Adipocyte (in vitro differentiated cells): ENCODE measurements at regions not wholly inside any gene's neighbourhood (a gene's known extent, or its start where the extent isn't known, plus 50 kb on each side); places are given as distances from the start of the nearest gene placed in this dataset.

Source experiments
- DNase-seq: peaks from one replicate; pipeline ENCODE4 v3.0.0-alpha.2; 2015; ENCODE audit warnings: low read depth
- H3K27me3 ChIP-seq: replicated peaks from 2 replicates; pipeline ENCODE4 v1.7.0; 2013; ENCODE audit warnings: mild to moderate bottlenecking, low read length, moderate library complexity; ENCODE audit not compliant: control insufficient read depth, insufficient read depth
- H3K36me3 ChIP-seq: 2 replicates; pipeline ENCODE4 v1.7.0; 2013; ENCODE audit warnings: low read length, mild to moderate bottlenecking, moderate library complexity; ENCODE audit not compliant: control insufficient read depth, insufficient read depth, severe bottlenecking
- H3K4me1 ChIP-seq: 2 replicates; pipeline ENCODE4 v1.7.0; 2013; ENCODE audit warnings: mild to moderate bottlenecking, low read length, moderate library complexity; ENCODE audit not compliant: control insufficient read depth, insufficient read depth
- H3K4me3 ChIP-seq: 2 replicates; pipeline ENCODE4 v1.7.0; 2013; ENCODE audit warnings: mild to moderate bottlenecking, low read length, moderate library complexity
- H3K9ac ChIP-seq: 2 replicates; pipeline ENCODE4 v1.7.0; 2013; ENCODE audit warnings: mild to moderate bottlenecking, low read length, moderate library complexity
- H3K9me3 ChIP-seq: 2 replicates; pipeline ENCODE4 v1.7.0; 2013; ENCODE audit warnings: mild to moderate bottlenecking, low read length, moderate library complexity; ENCODE audit not compliant: control insufficient read depth

DNA sequence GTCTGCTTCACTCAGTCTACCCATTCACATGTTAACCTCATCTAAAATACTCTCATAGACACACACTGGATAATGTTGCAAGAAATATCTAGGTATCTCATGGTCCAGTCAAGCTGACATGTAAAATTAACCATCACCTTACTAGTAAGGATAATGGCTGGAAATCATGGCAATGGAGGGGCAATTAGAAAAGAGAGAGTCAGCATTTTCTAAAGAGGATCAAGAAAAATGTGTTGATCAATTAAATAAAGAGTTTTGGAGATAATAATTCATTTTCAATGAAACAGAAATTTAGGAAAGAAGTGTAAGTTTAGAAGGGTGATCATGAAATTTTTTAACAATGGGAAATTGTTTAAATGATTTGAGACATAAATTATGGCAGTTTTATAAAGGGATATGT lies 1914.1 kb upstream of the IGFBP7 start:
- Histone ChIP-seq H3K36me3 (no peaks in the 10 kb centered on the region), H3K4me3 (no peak overlapping the region), H3K9ac (no peak overlapping the region), H3K9me3 (no peaks in the 10 kb centered on the region), H3K4me1 (no peaks in the 10 kb centered on the region), H3K27me3 (no peaks in the 10 kb centered on the region)
- no peak for DNase-seq

DNA sequence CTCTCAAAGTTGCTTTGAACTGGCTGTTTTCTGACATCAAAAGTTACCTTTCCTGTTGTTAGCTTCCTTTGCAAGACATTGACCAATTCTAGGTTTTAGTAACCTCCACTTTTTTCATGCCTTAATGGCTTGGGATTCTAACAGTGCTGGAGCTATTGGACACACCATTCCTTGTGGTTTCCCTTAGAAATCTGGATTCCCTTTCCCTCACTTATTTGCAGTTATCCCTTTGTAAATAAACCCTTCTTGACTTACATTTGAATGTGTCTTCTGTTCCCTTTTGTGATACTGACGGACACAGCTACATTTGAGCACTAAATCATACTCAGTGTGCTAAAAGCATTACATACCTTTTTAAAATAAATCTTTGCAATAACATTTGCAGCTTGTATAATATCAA lies 1927.6 kb upstream of the IGFBP7 start:
- H3K4me1 ChIP-seq, result no peaks in the 10 kb centered on the region
- no peak overlapping the region for H3K4me3 ChIP-seq
- H3K27me3 ChIP-seq, result no peaks in the 10 kb centered on the region
- DNase-seq, result no peak
- no peaks in the 10 kb centered on the region for H3K36me3 ChIP-seq
- no peaks in the 10 kb centered on the region for H3K9me3 ChIP-seq
- H3K9ac ChIP-seq, result no peak overlapping the region

- no peaks in the 10 kb centered on the region for H3K9me3 ChIP-seq
- H3K4me1 ChIP-seq, result no peaks in the 10 kb centered on the region
- no peak overlapping the region for H3K9ac ChIP-seq
- no peak for DNase-seq
- no peaks in the 10 kb centered on the region for H3K36me3 ChIP-seq
- no peaks in the 10 kb centered on the region for H3K27me3 ChIP-seq
- no peak overlapping the region for H3K4me3 ChIP-seq
These were observed 1928.9 kb upstream of the IGFBP7 start for GRCh38 chr4:59039046-59039445.

DNA sequence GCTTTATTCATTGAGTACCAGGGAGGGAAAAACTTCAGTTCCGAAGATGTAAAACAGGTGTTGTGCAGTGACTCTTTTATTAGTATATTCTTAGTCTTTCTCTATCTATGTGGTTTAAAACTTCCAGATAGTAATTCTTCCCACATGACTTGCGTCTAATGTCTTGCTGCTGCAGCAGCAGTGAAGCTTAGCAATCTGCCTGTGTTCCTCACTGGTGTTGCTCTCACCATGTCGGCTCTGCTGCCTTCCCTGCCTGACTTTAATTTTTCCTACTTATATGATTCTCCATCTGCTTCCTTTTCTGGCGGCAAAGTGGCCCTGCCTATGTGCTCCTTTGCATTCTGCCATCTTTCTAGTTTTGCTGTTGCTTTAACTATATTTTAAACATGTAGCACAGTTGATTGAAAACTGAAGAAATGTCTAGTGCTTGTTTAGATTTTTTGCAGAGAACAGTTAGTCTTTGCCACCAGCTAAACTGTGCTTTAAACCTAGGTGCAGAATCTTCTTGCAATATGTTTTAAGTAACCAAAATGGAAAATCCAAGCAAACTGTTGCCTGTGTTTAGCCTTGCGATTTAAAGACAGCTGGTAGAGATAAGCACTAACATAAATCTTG lies 1934.2 kb upstream of the IGFBP7 start:
- Histone ChIP-seq H3K4me1 (no peaks in the 10 kb centered on the region), H3K9me3 (no peaks in the 10 kb centered on the region), H3K27me3 (no peaks in the 10 kb centered on the region), H3K9ac (no peak overlapping the region), H3K4me3 (no peak overlapping the region), H3K36me3 (no peaks in the 10 kb centered on the region)
- DNase-seq, result no peak

- H3K27me3 ChIP-seq, result no peaks in the 10 kb centered on the region
- H3K4me1 ChIP-seq, result no peaks in the 10 kb centered on the region
- H3K4me3 ChIP-seq, result no peak overlapping the region
- no peaks in the 10 kb centered on the region for H3K36me3 ChIP-seq
- peaks cover 3% of the 10 kb centered on the region for H3K9me3 ChIP-seq
- no peak overlapping the region for H3K9ac ChIP-seq
- no peak for DNase-seq
These were observed 1943.9 kb upstream of the IGFBP7 start for GRCh38 chr4:59054086-59054485.

GRCh38 chr4:59057804-59058203 lies 1947.6 kb upstream of the IGFBP7 start:
- Histone ChIP-seq H3K36me3 (no peaks in the 10 kb centered on the region), H3K4me3 (no peak overlapping the region), H3K9ac (no peak overlapping the region), H3K9me3 (no peaks in the 10 kb centered on the region), H3K4me1 (no peaks in the 10 kb centered on the region), H3K27me3 (no peaks in the 10 kb centered on the region)
- DNase-seq, result no peak

DNA sequence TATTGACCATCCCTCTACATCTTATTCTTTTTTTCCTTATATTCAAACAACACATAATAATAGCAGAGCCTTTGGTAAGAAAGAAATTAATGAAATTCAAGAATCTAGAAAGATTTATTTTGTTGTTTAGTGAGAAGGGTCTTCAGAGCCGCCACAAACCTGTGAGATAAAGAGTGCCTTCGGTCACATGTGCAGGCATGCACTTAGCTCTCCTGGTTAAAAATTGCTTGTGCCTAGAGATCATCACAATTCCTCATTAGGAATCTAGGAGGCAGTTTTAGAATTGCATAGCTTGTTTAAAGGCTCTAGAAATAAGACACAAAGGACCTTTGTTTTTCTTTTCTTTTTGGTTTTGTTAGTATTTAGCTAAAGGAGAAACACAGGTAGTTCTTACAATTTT lies 1948.4 kb upstream of the IGFBP7 start:
- no peaks in the 10 kb centered on the region for H3K4me1 ChIP-seq
- no peak overlapping the region for H3K4me3 ChIP-seq
- H3K9me3 ChIP-seq, result no peaks in the 10 kb centered on the region
- H3K36me3 ChIP-seq, result no peaks in the 10 kb centered on the region
- DNase-seq, result no peak
- H3K27me3 ChIP-seq, result no peaks in the 10 kb centered on the region
- no peak overlapping the region for H3K9ac ChIP-seq

GRCh38 chr4:59060002-59060846 lies 1950.0 kb upstream of the IGFBP7 start:
- no peak for DNase-seq
- Histone ChIP-seq H3K36me3 (no peaks in the 10 kb centered on the region), H3K9ac (no peak overlapping the region), H3K9me3 (no peaks in the 10 kb centered on the region), H3K4me3 (no peak overlapping the region), H3K4me1 (no peaks in the 10 kb centered on the region), H3K27me3 (no peaks in the 10 kb centered on the region)

- Histone ChIP-seq H3K4me3 (no peak overlapping the region), H3K4me1 (no peaks in the 10 kb centered on the region), H3K9ac (no peak overlapping the region), H3K27me3 (no peaks in the 10 kb centered on the region), H3K36me3 (no peaks in the 10 kb centered on the region), H3K9me3 (no peaks in the 10 kb centered on the region)
- no peak for DNase-seq
These were observed 1950.7 kb upstream of the IGFBP7 start for GRCh38 chr4:59060895-59061294.

- no peak overlapping the region for H3K4me3 ChIP-seq
- no peak for DNase-seq
- H3K9me3 ChIP-seq, result no peaks in the 10 kb centered on the region
- no peaks in the 10 kb centered on the region for H3K36me3 ChIP-seq
- no peaks in the 10 kb centered on the region for H3K27me3 ChIP-seq
- no peaks in the 10 kb centered on the region for H3K4me1 ChIP-seq
- no peak overlapping the region for H3K9ac ChIP-seq
These were observed 1953.0 kb upstream of the IGFBP7 start for GRCh38 chr4:59063015-59063720.

DNA sequence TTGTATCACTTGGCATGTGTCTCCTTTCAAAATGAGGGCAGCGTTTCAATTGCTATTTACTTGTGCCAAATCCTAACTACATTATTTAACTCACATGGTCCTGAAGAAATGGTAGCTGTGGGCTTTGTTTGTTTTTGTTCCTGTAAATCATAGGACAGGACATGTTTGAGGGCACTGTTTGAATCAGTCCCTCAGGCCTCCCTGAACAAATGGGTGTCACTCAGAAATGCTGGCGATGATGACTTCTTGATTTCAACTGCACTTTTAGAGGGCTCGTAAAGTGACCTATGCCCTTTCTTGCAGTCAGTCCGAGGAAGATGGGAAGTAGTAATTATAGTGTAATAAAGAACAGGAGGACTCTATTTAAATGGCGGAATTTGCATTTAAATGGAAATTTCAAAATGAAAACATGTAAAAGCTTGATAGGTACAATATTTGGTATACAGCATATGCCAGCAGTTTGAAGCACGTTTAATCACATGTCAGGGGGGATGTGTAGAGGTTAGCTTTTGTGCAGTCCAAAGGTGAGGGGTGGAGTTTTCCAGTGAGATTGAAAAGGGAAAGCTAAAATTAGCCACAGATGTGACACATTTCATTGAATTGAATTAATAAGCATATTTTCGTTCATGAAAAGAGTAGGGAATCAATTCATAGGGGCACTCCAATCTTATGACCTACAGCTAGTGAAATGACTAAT lies 1958.7 kb upstream of the IGFBP7 start:
- Histone ChIP-seq H3K4me1 (no peaks in the 10 kb centered on the region), H3K9me3 (no peaks in the 10 kb centered on the region), H3K27me3 (no peaks in the 10 kb centered on the region), H3K9ac (no peak overlapping the region), H3K4me3 (no peak overlapping the region), H3K36me3 (no peaks in the 10 kb centered on the region)
- DNase-seq, result no peak
